HCT116 (cell line): ENCODE measurements at regions not wholly inside any gene's neighbourhood (a gene's known extent, or its start where the extent isn't known, plus 50 kb on each side); places are given as distances from the start of the nearest gene placed in this dataset.

ENCODE experiments used
- ATAC-seq: fragments of 200-7000 bp; cut with Tn5 transposase; 2 replicates; pipeline ENCODE4 v1.9.1; 2020; ENCODE audit warnings: mild to moderate bottlenecking, moderate library complexity
- BruUV-seq: library from RNA; stranded (reverse); fragments of 400-500 nt; replicated peaks from 2 replicates; lab custom pipeline; 2021; lab: Mats Ljungman, UMichigan
- CTCF ChIA-PET: fragments of 300-600 bp; sonication (Branson Sonifier 250); formaldehyde crosslinking; loops from one replicate; lab custom pipeline; 2021; ENCODE audit warnings: antibody characterized with exemption; lab: Charles Lee
- POLR2A ChIA-PET: fragments of 300-600, 350-600 bp; sonication (Branson Sonifier 250); formaldehyde crosslinking; loops from one replicate; lab custom pipeline; 2021; ENCODE audit warnings: antibody characterized with exemption; lab: Charles Lee
- RAD21 ChIA-PET, 2 experiments: fragments of 300-600 bp; sonication (Branson Sonifier 250); formaldehyde crosslinking; loops; one replicate each; lab custom pipeline; 2023; ENCODE audit warnings: low total read pairs in 2 of 2; ENCODE audit not compliant: uncharacterized antibody in 2 of 2, unreplicated experiment in 2 of 2, low non-redundant PET in 1 of 2; lab: Charles Lee
- DNase-seq: peaks from one replicate; pipeline ENCODE4 v3.0.0-alpha.2; 2010; ENCODE audit warnings: low read depth, low spot score
- H2AFZ ChIP-seq: fragments of 200-600 bp; shearing (Covaris generic), sonication (generic); 2 replicates; pipeline ENCODE4 v1.6.1; 2017; ENCODE audit warnings: low read depth, mixed run types, mixed read lengths, antibody characterized with exemption, low read length; ENCODE audit not compliant: poor library complexity, severe bottlenecking
- H3K27ac ChIP-seq: 2 replicates; pipeline ENCODE4 v1.5.1; 2012; ENCODE audit warnings: low read depth, low read length
- H3K27me3 ChIP-seq: fragments of 200-600 bp; sonication (generic); 2 replicates; pipeline ENCODE4 v1.6.1; 2016; ENCODE audit warnings: mixed run types, low read length, mixed read lengths; ENCODE audit not compliant: insufficient read depth
- H3K36me3 ChIP-seq, 2 experiments: fragments of 200-500 bp in 1 of 2; fragments of 200-600 bp in 1 of 2; sonication (Bioruptor generic) in 1 of 2; sonication (generic) in 1 of 2; 2 replicates each; pipeline versions ENCODE4 v1.5.1 to v1.6.1; 2014 to 2016; ENCODE audit warnings: low read length in 2 of 2, inconsistent platforms in 1 of 2, mixed read lengths in 1 of 2, mixed run types in 1 of 2; ENCODE audit not compliant: insufficient read depth in 2 of 2, control insufficient read depth in 1 of 2
- H3K4me1 ChIP-seq, 2 experiments: fragments of 200-600 bp in 1 of 2; sonication (generic) in 1 of 2; 2 replicates each; pipeline versions ENCODE4 v1.5.1 to v1.6.1; 2012 to 2017; ENCODE audit warnings: low read length in 2 of 2, inconsistent platforms in 1 of 2, mild to moderate bottlenecking in 1 of 2, mixed read lengths in 1 of 2, mixed run types in 1 of 2, moderate library complexity in 1 of 2; ENCODE audit not compliant: insufficient read depth in 2 of 2, control insufficient read depth in 1 of 2
- H3K4me2 ChIP-seq: fragments of 200-600 bp; sonication (generic); 2 replicates; pipeline ENCODE4 v1.6.1; 2017; ENCODE audit warnings: mixed run types, low read length, mixed read lengths
- H3K4me3 ChIP-seq, 2 experiments: fragments of 200-600 bp in 1 of 2; sonication (generic) in 1 of 2; replicated peaks in 1 of 2; 2 replicates each; pipeline ENCODE4 v1.5.1; 2011 to 2016; ENCODE audit warnings: low read length in 2 of 2, control low read depth in 1 of 2, low read depth in 1 of 2, mild to moderate bottlenecking in 1 of 2, mixed read lengths in 1 of 2, mixed run types in 1 of 2
- H3K79me2 ChIP-seq: fragments of 200-600 bp; sonication (generic); 2 replicates; pipeline ENCODE4 v1.6.1; 2017; ENCODE audit warnings: mild to moderate bottlenecking, mixed run types, low read length, moderate library complexity, mixed read lengths; ENCODE audit not compliant: insufficient read depth
- H3K9ac ChIP-seq: fragments of 200-600 bp; sonication (generic); 2 replicates; pipeline ENCODE4 v1.6.1; 2016; ENCODE audit warnings: low read length, mixed read lengths
- H3K9me2 ChIP-seq: fragments of 200-600 bp; sonication (generic), shearing (Covaris generic); 2 replicates; pipeline ENCODE4 v1.6.1; 2017; ENCODE audit warnings: mixed run types, mild to moderate bottlenecking, moderate library complexity; ENCODE audit not compliant: insufficient read depth
- H3K9me3 ChIP-seq, 2 experiments: fragments of 200-500 bp in 1 of 2; fragments of 200-600 bp in 1 of 2; sonication (Bioruptor generic) in 1 of 2; sonication (generic) in 1 of 2; 2 replicates each; pipeline ENCODE4 v1.6.1; 2014 to 2017; ENCODE audit warnings: low read length in 2 of 2, mixed read lengths in 2 of 2, inconsistent platforms in 1 of 2, low read depth in 1 of 2, mild to moderate bottlenecking in 1 of 2, mixed run types in 1 of 2, moderate library complexity in 1 of 2; ENCODE audit not compliant: control insufficient read depth in 1 of 2, insufficient read depth in 1 of 2
- H4K20me1 ChIP-seq: fragments of 200-600 bp; sonication (generic), shearing (Covaris generic); 2 replicates; pipeline ENCODE4 v1.6.1; 2017; ENCODE audit warnings: mixed run types, mild to moderate bottlenecking, moderate library complexity; ENCODE audit not compliant: insufficient read depth
- JUND ChIP-seq: IDR thresholded peaks from 2 replicates; pipeline ENCODE4 v1.6.1; 2012
- POLR2AphosphoS5 ChIP-seq: IDR thresholded peaks from 2 replicates; pipeline ENCODE4 v1.6.1; 2011; ENCODE audit warnings: mild to moderate bottlenecking, low read depth, low read length, moderate library complexity
- SP1 ChIP-seq: IDR thresholded peaks from 2 replicates; pipeline ENCODE4 v1.6.1; 2012; ENCODE audit warnings: low read depth
- SRF ChIP-seq: IDR thresholded peaks from 2 replicates; pipeline ENCODE4 v1.6.1; 2012; ENCODE audit warnings: low read depth
- TCF7L2 ChIP-seq: IDR thresholded peaks from 2 replicates; pipeline ENCODE4 v1.7.0; 2011; ENCODE audit warnings: borderline replicate concordance, inconsistent platforms; ENCODE audit not compliant: insufficient read depth, insufficient read length; ENCODE audit errors: extremely low read depth
- intact Hi-C: fragments of 100-400 bp; cut with micrococcal nuclease; formaldehyde crosslinking; loops from 2 replicates; pipeline ENCODE4 v1.10.0; 2022
- TF ChIP-seq, protein P1 (sequence below): IDR thresholded peaks from 2 replicates; pipeline ENCODE4 v1.6.1; 2012; ENCODE audit warnings: low read depth

DNA sequence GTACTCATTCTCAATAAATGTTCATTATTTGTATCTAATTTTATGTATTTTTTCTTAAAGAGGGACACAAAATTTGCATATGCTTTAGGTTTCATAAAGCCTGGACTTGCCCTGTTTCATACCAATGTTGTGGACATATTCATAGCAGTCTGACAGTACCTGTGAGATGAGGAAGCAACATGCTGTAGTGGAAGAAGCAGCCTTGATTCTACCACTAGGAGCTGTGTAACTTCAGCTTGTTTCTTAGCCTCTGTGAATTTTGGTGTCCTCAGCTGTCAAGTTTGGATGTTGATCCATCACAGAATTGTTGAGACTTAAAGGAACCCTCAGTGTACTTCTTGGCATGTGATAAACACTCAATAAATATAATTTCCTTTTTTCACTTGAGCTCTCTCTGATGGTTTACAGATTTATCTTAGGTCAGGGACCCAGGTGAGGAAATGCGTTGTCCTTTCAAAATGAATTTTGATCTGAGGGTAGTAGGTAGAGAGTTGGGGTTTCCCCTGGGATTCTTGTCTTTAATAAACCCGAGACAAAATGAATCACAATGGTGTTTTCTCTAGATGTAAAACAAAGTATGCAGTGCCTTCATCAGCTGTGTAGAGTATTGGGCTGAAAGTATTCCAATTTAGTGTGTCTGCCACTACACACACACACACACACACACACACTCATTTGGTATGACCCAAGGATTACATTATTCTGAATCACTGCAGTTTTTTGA, 152.1 kb downstream of the KCNRG start:
- intact Hi-C loops: no loop called here
- no peak overlapping the region for H2AFZ ChIP-seq
- H3K27ac ChIP-seq: no peak overlapping the region
- no peak overlapping the region for H3K4me2 ChIP-seq
- no peak for ATAC-seq
- H3K9me2 ChIP-seq: no peaks in the 10 kb centered on the region
- H3K9ac ChIP-seq: no peak overlapping the region
- TF ChIP-seq JUND: no peak
- no peak for TF ChIP-seq TCF7L2
- TF ChIP-seq, protein P1, sequence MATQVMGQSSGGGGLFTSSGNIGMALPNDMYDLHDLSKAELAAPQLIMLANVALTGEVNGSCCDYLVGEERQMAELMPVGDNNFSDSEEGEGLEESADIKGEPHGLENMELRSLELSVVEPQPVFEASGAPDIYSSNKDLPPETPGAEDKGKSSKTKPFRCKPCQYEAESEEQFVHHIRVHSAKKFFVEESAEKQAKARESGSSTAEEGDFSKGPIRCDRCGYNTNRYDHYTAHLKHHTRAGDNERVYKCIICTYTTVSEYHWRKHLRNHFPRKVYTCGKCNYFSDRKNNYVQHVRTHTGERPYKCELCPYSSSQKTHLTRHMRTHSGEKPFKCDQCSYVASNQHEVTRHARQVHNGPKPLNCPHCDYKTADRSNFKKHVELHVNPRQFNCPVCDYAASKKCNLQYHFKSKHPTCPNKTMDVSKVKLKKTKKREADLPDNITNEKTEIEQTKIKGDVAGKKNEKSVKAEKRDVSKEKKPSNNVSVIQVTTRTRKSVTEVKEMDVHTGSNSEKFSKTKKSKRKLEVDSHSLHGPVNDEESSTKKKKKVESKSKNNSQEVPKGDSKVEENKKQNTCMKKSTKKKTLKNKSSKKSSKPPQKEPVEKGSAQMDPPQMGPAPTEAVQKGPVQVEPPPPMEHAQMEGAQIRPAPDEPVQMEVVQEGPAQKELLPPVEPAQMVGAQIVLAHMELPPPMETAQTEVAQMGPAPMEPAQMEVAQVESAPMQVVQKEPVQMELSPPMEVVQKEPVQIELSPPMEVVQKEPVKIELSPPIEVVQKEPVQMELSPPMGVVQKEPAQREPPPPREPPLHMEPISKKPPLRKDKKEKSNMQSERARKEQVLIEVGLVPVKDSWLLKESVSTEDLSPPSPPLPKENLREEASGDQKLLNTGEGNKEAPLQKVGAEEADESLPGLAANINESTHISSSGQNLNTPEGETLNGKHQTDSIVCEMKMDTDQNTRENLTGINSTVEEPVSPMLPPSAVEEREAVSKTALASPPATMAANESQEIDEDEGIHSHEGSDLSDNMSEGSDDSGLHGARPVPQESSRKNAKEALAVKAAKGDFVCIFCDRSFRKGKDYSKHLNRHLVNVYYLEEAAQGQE: no peak
- no peak for TF ChIP-seq POLR2AphosphoS5
- no peak for TF ChIP-seq SP1
- TF ChIP-seq SRF: no peak
- H3K4me1 ChIP-seq: no peaks in the 10 kb centered on the region
- no peaks in the 10 kb centered on the region for H3K79me2 ChIP-seq
- H4K20me1 ChIP-seq: no peaks in the 10 kb centered on the region
- ChIA-PET CTCF (interaction anchor here (1.6 kb wide), 1 partner anchor 22 kb away, joined by 4 read pairs; no protein-coding TSS in a partner anchor), RAD21 (no interaction called here), POLR2A (no interaction called here)
- no peak for DNase-seq
- H3K36me3 ChIP-seq: no peaks in the 10 kb centered on the region
- H3K4me3 ChIP-seq: no peak overlapping the region
- BruUV-seq: no TSS peak
- no peaks in the 10 kb centered on the region for H3K9me3 ChIP-seq
- H3K27me3 ChIP-seq: no peaks in the 10 kb centered on the region
